HG03045 (cell line): ENCODE measurements at regions not wholly inside any gene's neighbourhood (a gene's known extent, or its start where the extent isn't known, plus 50 kb on each side); places are given as distances from the start of the nearest gene placed in this dataset.

Experiments used
- ATAC-seq: cut with Tn5 transposase; IDR thresholded peaks from one replicate; pipeline ENCODE4 v1.9.1; 2021; ENCODE audit warnings: mild to moderate bottlenecking, moderate library complexity; ENCODE audit not compliant: unreplicated experiment

DNA sequence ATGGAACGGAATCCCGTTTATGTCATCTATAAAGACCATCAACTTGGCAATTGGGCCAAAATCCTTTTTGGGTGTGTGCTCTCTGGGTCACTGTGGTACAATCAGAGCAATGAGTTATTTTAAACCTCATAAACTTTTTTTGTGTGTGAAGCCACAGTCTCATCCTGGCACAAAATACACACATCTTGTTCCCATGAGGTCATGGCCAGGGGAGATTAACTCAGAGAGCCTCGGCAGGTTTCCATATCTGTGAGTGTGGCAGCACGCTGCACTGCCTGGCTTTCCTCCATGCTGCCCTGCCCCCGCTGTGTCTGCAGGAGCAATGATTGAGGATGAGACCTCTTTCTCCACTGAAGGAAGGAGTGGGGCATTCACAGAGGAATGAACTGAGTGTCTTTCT, 54.0 kb upstream of the DLG1 start:
- no peak for ATAC-seq

DNA sequence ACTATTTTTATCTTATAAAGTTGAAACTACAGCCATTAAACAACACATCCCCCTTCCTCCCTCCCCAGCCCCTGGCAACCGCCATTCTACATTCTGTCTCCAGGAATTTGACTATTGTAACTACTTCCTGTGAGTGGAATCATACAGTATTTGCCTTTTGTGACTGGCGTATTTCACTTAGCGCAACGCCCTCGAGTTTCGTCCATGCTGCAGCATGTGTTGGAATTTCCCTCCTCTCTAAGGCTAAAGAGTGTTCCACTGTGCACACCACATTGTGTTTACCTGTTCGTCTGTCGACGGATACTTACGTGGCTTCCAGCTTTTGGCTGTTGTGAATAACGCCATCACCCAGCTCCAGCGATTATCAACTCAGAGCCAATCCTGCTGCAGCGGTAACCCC, 52.0 kb upstream of the DLG1 start:
- no peak for ATAC-seq

DNA sequence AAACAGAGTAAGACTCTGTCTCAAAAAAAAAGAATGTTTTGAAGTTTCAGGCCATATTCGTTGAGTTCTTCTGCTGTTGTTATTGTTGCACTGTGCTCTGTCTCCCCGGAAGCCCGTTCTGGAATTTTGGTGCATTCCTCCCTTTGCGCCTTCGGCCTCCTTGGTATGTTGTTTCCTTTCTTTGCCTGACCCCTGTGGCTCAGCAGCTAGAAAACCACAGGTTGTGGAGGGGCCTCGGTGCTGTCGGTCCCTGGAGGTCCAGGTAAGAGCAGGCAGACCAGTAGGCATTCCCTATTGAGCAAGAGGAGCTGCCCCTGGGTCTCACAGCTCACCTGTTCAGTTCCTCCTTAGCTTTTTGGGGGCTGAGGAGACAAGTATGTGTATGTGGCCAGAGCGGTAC, 51.0 kb upstream of the DLG1 start:
- no peak for ATAC-seq
